ENCODE measurements at regions not wholly inside any gene's neighbourhood (a gene's known extent, or its start where the extent isn't known, plus 50 kb on each side); places are given as distances from the start of the nearest gene placed in this dataset.

GRCh38 chr1:60560701-60561100 is 487.1 kb upstream of the C1orf87 start:
- TF ChIP-seq, protein P1, sequence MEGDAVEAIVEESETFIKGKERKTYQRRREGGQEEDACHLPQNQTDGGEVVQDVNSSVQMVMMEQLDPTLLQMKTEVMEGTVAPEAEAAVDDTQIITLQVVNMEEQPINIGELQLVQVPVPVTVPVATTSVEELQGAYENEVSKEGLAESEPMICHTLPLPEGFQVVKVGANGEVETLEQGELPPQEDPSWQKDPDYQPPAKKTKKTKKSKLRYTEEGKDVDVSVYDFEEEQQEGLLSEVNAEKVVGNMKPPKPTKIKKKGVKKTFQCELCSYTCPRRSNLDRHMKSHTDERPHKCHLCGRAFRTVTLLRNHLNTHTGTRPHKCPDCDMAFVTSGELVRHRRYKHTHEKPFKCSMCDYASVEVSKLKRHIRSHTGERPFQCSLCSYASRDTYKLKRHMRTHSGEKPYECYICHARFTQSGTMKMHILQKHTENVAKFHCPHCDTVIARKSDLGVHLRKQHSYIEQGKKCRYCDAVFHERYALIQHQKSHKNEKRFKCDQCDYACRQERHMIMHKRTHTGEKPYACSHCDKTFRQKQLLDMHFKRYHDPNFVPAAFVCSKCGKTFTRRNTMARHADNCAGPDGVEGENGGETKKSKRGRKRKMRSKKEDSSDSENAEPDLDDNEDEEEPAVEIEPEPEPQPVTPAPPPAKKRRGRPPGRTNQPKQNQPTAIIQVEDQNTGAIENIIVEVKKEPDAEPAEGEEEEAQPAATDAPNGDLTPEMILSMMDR (IDR thresholded peaks at IDR 0.05): no peak
- no peak for TF ChIP-seq POLR2A (IDR thresholded peaks at IDR 0.05)
